SIG-M5 treated with dmso at 0.1 percent for 504 hours (cell line): ENCODE measurements at regions not wholly inside any gene's neighbourhood (a gene's known extent, or its start where the extent isn't known, plus 50 kb on each side); places are given as distances from the start of the nearest gene placed in this dataset.

Experiments used
- DNase-seq: peaks from one replicate; lab custom pipeline; 2025; ENCODE audit not compliant: unreplicated experiment; lab: John Stamatoyannopoulos, UW

DNA sequence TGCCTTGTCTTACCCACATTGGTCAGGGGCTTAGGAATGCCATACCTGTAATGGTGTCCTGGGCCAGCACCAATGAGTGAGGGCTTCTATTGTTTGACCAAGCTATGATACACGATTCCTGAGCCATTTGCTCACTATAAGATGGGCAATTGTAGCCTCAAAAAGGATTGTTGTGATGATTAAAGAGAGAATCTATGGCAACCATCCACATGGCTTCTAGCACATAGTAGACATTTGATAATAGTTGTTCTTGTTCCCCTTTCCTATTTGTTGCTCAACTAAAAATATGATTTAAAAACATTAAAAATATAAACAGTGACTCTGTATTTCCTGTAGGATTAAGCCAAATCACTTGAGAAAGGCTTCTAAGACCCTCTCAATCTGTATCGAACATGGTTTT, 366.1 kb downstream of the PCNX1 start:
- no peak for DNase-seq

DNA sequence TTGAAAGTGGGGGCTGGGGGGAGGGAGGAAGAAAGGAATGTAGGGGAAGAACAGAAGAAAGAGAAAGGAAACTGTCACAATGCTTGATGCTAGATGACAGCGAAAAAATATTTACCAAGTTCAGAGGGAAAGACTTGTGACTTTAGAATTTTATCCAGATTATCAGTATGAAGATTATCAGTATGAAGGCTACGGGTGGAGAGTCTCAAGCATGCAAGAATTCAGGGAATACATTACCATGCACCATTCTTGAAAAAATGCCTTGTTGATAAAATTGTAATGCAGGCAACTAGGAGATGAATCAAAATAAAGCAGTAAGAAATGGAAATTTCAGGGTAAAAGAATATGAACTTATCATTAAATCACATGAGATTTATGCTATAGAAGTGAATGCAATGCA, 376.8 kb downstream of the PCNX1 start:
- DNase-seq, result no peak

DNA sequence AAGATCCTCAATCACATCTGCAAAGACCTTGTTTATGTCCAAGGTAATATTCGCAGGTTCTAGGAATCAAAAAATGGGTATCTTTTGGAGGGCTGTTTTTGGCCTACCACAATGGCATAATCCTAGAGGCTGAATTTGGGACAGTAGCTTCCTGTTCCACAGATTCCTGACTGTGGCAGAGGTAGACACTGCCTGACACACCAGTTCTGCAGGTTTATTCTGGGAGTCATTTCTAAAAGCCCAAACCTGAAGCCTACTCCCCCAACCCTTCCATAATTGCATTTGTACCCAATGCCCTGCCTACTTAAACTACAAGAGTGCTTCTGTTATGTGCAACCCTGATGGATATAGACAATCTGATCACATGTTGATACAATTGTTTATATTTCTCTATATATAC, 378.9 kb downstream of the PCNX1 start:
- DNase-seq, result peak; percentile 26

DNA sequence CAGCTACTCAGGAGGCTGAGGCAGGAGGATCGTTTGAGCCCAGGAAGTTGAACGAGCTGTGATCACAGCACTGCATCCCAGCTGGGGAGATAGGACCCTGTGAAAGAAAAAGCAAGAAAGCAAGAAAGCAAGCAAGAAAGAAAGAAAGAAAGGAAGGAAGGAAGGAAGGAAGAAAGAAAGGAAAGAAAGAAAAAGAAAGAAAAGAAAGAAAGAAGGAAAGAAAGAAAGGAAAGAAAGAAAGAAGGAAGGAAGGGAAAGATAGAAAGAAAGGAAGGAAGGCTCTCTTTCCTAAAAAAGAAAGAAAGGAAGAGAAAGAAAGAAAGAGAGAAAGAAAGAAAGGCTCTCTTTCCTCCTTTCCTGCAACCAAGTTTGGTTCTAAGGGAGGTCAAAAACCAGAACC, 380.3 kb downstream of the PCNX1 start:
- no peak for DNase-seq

DNA sequence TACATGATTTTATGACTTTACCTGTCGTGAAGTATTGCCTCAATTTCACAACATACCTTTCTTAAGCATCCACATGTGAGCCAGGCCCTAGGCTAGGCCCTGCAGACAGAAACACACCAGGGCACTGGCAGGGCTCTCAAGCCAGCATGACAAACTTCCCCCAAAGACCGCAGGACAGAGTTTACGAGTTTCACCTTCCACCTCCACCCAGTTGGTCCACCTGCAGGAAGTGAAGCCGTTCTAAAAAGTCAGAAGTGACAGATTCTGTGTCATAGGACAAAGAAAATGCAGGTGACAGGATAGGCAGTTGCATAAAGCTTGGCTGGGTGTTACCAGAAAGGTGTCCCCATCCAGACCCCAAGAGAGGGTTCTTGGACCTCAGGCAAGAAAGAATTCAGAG, 382.3 kb downstream of the PCNX1 start:
- DNase-seq, result no peak

DNA sequence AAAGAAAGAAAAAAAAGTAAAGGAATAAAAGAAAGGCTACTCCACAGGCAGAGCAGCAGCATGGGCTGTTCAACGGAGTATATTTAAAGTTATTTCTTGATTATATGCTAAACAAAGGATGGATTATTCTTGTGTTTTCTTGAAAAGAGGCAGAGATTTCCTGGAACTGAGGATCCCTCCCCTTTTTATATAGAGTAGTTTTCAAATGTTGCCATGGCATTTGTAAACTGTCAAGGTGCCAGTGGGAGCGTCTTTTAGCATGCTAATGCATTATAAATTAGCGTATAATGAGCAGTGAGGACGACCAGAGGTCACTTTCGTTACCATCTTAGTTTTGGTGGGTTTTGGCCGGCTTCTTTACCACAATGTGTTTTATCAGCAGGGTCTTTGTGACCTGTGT, 383.0 kb downstream of the PCNX1 start:
- no peak for DNase-seq

DNA sequence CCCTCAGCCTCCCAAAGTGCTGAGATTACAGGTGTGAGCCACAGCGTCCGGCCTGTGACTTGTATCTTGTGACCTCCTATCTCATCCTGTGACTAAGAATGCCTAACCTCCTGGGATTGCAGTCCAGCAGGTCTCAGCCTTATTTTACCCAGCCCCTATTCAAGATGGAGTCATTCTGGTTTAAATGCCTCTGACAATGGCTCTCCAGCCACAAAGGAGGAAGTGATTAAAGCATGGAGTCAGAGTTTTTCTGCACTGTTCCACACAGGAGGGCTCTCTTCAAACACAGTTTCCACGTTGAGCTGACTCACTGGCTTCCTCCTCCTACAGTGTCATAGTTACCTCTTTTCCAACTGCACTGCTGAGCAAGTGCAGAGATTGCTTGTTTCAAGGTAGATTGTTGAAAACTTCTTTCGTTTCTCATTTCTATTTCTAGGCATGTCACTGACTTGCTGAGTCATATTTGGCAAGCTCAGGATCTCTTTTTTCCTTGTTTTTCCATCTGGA, 383.8 kb downstream of the PCNX1 start:
- peak; percentile 70 for DNase-seq

DNA sequence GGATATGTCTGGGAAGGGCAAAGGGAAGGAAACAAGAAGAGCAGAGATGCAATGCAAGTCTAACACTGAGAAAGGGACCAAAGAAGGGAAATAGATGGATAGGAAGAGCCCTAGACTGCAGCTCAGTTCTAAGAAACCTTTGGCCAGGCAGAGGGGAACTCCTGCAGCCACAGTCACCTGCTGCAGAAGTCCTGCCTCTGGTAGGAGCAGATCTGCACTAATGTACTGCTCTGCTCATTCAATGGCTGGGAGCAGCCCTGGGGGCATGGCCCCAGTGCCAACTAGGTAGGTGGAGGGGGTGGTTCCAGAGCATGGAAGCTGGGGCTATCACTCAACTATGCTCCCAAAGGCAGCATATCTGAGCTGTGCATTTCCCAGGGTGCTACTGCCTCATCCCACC, 388.9 kb downstream of the PCNX1 start:
- DNase-seq, result no peak

DNA sequence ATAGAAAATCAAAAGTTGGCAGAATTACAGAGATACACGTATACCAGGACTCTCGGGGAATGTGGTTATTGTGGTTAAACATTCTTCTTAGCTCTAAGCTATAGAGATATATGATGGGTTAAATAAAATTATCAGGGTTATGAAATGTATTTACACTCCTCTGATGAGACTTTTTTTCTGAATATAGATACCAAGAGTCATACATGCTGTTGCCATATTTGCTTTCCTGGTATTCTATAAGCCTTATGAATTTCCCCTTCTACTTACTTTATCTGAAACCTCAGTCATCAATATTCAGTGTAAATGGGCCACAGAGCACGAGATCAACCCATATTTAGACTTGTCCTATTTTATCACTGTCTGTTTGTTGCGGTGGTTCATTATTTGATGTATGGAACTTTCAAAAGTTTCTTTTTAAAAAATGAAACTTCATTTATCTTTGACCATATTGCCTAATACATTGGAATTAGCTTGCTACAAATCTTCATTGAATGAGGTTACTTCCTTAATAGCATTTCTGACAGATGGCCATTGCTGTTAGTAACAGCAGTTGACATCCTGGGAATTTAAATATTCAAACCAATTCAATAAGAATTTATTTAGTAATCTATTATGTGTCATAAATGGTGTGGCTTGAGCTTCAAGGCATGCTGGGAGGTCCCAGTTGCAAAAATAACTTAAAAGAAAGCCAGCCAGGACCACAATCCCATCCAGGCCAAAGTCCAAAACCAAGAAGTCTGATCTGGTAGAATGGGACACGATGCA, 393.5 kb downstream of the PCNX1 start:
- no peak for DNase-seq

DNA sequence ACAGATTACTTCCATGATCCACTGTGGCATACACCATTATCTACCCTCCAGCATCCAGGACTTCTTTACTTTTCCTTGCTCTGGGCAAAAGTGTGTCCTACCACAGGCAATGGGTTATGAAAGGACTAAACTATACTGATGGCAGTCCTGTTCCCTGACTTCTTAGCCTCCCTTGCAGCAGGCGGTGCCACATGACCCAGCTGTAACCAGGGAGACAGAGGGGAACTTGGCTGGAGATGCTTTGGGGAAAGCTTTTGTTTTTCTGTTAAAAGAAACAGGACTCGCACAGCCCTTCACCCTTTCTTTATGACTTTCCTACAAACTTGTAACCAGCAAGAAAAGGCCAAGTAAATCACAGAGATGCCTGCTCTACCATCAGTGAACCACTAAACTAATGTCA, 394.4 kb downstream of the PCNX1 start:
- DNase-seq, result no peak

DNA sequence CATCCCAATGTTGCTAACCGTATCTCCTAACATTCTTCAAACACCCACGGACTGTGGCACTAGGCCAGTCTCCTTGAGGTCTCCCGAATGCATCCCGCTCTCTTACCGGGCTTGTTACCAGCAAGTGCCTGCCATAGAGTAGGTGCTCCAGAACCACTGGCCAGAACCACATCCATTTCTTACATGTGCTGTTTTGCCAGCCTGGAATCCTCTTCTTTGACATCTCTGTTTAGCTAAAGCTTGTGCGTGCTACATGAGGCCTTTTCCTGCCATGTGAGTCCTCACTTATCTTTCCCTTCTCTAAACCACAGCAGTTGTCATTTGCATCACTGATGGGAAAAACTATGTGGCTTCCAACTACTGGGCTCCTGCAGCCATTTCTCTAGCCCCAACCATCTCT, 397.4 kb downstream of the PCNX1 start:
- DNase-seq, result no peak

DNA sequence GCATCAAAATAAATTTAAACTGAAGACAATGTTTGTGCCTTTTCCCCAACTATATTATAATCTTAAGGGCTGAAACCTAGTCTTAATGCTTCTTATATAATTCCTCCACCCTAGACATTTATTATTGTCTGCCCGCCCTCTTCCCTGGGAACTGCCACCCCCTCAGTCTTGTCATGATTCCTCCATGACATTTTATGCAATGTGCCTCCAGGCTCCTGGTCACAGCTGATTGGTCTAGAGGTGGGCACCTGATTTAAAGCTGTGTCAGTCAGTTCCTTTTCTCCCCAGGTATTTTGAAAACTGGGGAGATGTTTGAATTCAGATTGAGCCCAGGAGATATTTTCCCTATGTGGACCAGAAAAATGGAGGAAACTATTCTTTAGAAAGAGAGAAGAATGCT, 401.4 kb downstream of the PCNX1 start:
- DNase-seq, result no peak

DNA sequence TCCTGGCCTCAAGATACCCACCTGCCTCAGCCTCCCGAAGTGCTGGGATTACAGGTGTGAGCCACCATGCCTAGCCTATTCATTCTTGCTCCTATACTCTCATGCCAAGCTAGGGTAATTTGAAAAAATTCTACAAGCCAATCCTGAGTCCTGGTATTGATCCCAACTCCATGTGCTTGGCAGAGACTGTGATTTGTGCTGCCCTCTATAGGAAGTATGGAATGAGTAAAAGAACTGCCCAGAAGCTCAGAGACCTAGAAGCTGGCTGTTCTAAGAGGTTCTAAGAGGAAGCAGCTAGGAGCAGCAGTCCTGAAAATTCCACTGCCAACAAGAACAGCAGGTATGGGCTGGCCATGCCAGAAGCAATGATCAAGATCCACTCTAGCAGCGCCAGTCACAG, 402.5 kb downstream of the PCNX1 start:
- DNase-seq, result no peak

DNA sequence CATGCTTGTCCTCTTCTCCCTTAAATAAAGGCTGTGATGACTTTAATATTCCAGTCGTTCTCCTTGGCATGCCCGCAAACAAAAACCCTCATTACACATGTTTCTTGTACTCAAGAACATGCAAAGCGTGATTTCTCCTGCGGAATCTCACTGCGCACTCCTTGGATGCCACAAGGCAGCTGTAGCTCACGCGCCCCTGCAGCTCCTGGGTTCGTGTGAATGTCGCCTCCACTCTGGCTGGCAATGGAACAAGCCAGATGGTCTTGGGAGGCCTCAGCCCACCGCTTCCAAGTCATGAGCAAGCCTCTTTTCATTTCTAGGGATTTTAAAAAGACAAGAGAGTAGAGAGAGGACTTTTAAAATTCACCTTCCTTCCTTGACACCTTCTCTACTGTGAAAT, 403.8 kb downstream of the PCNX1 start:
- DNase-seq, result no peak

DNA sequence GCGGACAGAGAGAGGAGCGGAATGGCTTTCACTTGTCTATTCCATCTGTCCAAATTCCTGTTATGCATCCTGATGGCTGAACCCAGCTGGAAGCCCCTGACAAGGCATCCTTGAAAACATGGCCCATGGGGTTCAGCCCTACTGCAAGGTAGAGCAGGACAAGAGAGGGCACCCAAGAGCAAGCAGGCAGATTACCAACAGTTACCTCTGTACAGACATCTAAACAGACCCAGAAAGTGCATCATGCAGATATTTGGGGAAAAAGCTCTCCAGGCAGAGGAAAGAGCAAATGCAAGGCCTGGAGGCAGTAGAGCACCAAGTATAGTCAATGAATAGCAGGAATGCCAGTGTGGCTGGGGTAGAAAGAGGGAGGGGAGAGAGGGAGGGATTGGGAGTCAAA, 407.5 kb downstream of the PCNX1 start:
- no peak for DNase-seq

DNA sequence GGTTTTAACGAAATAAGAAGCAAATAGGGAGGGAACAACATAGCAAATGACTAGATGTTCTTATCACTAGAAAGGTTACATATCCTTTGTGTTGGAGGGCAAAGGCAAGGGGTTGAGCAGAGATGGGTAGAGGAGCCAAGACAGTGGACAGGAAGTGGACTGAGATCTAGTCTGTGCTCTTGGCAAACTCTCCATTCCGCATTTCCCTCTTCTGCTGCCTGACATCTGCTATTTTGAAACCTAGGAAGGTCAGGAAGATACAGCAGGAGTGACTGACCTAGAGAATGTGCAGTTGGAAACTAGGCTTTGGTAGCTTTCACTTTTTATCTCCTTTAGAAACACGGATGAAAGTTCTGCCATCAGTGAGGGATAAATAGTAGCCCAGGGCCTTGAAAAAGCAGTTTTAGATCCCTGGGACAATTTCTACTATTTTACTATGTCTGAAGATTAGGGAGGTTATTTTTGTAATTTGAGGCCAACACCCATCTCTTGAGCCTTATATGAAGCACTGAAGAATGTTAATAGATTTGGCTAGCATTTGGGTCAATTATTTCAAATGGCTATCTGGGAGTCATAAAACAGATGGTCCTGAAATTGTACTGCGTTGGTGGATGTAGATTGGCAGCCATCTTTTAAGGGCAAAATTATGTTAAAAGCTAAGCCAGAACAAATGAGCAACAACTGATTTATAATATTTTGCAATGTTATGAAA, 410.3 kb downstream of the PCNX1 start:
- no peak for DNase-seq

DNA sequence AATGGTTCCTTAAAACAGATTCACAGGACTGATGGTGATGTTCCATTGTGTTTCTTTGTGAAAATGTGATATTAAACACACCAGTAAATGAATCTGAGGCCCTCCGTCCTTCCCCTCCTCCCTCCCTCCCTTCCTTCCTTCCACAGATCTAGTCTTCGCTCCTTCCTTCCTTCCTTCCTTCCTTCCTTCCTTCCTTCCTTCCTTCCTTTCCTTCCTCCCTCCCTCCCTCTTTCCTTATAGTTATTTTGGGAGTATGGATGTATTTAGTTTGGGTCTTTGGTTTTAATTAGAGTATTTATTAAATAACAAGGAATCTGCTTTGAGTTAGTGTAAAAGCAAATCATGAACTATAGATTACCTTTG, 410.8 kb downstream of the PCNX1 start:
- DNase-seq, result no peak

DNA sequence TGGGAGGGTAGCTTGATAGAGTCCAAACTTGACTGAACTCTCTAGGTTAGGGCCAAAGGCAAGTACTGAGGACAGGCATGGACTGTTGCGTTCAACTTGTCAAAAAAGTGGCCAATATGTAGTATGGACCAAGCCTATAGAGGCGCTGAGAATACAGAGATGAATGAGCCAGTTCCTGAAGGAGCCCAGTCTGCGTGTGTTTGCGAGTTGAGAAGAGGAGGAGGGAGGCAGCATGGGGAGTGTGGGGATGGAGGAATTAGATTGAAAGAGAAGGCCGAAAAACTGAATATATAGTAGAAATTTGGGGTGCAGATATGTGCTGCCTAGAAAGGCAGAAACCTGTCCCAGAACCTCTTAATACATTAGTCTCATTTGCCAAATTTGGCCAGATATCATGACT, 412.4 kb downstream of the PCNX1 start:
- DNase-seq, result peak; percentile 50

DNA sequence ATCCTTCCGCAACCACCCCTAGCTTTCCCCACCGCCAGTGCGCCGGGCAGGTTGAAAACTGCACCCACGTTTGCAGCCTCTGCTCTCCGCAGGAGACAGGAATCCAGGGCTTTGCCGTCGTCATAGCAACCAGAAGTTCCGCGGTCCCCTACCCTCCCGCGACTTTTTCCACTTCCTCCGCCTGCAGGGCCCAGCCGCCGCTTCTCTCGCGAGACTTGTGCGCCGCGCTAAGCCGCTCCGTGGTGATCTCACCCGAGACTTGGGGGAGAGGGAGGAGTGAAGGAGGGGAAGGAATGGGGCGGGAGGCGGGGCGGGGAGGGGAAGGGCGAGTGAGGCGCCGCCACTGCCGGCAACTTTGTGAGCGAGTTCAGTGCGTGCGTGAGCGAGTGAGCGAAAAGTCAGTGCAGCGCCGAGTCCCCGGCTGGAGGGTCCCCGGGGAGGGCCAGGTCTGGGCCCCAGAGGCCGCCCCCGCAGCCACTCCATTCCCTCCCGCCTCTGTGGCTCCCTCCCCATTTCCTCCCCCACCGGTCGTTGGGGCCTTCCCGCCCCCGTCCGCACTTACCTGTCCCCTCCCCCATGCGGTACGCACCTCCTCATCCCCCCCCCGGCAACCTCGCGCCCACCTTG, 413.0 kb downstream of the PCNX1 start, which contains the start of gene SIPA1L1:
Gene SIPA1L1, plus strand, starts transcription at position 370 of the 627 bp plus-strand sequence.
- DNase-seq, result peak; percentile 97

DNA sequence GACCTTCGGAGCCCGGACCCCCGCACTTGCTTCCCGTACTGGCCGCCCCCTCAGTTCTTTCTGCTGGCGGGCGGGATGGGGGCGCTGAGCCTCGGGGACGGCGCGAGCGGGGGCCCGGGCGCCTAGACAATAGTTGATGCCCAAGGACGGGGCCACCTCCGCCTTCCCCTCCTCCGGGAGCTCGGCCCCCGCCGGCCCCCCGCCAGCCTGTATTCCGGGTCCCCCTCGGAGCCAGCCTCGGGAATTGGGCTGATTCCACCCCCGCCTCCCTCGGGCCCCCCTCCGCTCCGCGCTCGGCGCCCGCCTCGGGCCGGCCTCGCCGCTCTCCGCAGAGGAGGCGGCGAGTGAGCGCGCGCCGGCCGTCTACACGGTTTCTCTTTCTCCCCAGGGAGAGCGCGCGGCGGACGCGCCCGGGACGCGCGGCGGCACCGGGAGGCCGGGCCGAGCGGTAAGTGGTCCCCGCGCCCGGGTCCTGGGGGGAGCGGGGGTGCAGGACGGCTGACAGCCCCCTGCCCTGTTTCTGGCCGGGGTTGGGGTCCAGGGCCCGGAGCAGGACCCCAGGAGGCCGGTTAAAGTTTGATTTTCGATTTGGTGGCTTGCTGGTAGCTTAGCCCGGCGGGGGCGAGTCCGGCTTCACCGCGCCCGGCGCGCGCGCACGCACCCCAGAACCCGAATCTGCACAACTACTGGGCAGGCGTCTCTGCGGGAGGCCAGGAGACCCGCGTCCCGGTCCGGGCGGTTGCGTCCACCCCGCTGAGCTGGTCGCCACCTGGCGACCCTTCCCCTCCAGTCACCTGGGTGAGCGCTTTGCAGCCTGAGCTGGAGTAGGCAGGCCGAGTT, 413.7 kb downstream of the PCNX1 start:
- peak; percentile 7 for DNase-seq
